ENCODE measurements at regions not wholly inside any gene's neighbourhood (a gene's known extent, or its start where the extent isn't known, plus 50 kb on each side); places are given as distances from the start of the nearest gene placed in this dataset.

DNA sequence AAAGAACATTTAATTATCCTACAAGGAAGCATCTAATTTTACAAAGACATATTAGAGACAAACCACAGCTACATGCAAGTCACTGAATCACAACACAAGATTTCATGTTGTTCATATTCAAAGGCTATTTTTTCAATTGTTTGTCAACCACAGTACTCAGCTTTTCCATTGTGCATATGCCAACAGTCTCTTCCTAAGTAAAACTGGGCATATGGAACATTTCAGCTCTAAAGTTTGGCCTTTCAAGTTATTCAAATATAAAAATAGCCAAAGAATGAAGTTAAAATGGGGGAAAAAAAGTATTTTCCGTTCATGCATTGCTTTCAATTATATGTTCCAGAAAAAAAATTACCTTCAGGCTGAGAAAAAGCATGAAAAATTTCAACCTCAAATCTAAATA is 537.9 kb downstream of the PLXDC2 start:
- no peak for TF ChIP-seq EZH2 (IDR thresholded peaks at IDR 0.05; ENCODE audit: low read length)
- TF ChIP-seq, protein P1, sequence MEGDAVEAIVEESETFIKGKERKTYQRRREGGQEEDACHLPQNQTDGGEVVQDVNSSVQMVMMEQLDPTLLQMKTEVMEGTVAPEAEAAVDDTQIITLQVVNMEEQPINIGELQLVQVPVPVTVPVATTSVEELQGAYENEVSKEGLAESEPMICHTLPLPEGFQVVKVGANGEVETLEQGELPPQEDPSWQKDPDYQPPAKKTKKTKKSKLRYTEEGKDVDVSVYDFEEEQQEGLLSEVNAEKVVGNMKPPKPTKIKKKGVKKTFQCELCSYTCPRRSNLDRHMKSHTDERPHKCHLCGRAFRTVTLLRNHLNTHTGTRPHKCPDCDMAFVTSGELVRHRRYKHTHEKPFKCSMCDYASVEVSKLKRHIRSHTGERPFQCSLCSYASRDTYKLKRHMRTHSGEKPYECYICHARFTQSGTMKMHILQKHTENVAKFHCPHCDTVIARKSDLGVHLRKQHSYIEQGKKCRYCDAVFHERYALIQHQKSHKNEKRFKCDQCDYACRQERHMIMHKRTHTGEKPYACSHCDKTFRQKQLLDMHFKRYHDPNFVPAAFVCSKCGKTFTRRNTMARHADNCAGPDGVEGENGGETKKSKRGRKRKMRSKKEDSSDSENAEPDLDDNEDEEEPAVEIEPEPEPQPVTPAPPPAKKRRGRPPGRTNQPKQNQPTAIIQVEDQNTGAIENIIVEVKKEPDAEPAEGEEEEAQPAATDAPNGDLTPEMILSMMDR (optimal IDR thresholded peaks at IDR 0.05 in 1 of 3, IDR thresholded peaks at IDR 0.05 in 1 of 3, conservative IDR thresholded peaks at IDR 0.05 in 1 of 3; ENCODE audit: extremely low read depth in 1 of 3, insufficient read depth in 2 of 3, low read length in 3 of 3) = no peak

Measured in keratinocyte (primary cell).